H9 (cell line): ENCODE measurements at regions not wholly inside any gene's neighbourhood (a gene's known extent, or its start where the extent isn't known, plus 50 kb on each side); places are given as distances from the start of the nearest gene placed in this dataset.

Experiments used
- DNase-seq: peaks from one replicate; pipeline ENCODE4 v3.0.0-alpha.2; 2017
- H2AFZ ChIP-seq: one replicate; pipeline ENCODE4 v1.6.1; 2013; ENCODE audit warnings: mild to moderate bottlenecking, low read length, control low read depth, moderate library complexity
- H2AK5ac ChIP-seq: 2 replicates; pipeline ENCODE4 v1.6.1; 2013; ENCODE audit warnings: low read length, control low read depth, mixed read lengths; ENCODE audit not compliant: insufficient read length
- H2BK120ac ChIP-seq: one replicate; pipeline ENCODE4 v1.6.1; 2013; ENCODE audit warnings: low read depth, mild to moderate bottlenecking, low read length, control low read depth, inconsistent platforms; ENCODE audit not compliant: poor library complexity, severe bottlenecking
- H2BK12ac ChIP-seq: 2 replicates; pipeline ENCODE4 v1.6.1; 2013; ENCODE audit warnings: low read length, control low read depth, mixed read lengths, low read depth; ENCODE audit not compliant: insufficient read length
- H2BK15ac ChIP-seq: 2 replicates; pipeline ENCODE4 v1.6.1; 2013; ENCODE audit warnings: low read depth, low read length, control low read depth
- H2BK20ac ChIP-seq: one replicate; pipeline ENCODE4 v1.6.1; 2013; ENCODE audit warnings: low read depth, mild to moderate bottlenecking, low read length, control low read depth, inconsistent platforms; ENCODE audit not compliant: poor library complexity, severe bottlenecking
- H2BK5ac ChIP-seq: 2 replicates; pipeline ENCODE4 v1.6.1; 2013; ENCODE audit warnings: low read length, control low read depth, mixed read lengths; ENCODE audit not compliant: insufficient read length
- H3K14ac ChIP-seq: 2 replicates; pipeline ENCODE4 v1.6.1; 2013; ENCODE audit warnings: low read length, control low read depth; ENCODE audit not compliant: insufficient read depth
- H3K18ac ChIP-seq: 2 replicates; pipeline ENCODE4 v1.6.1; 2013; ENCODE audit warnings: low read depth, mild to moderate bottlenecking, mixed read lengths, low read length, control low read depth; ENCODE audit not compliant: insufficient read length
- H3K23ac ChIP-seq: 2 replicates; pipeline ENCODE4 v1.6.1; 2013; ENCODE audit warnings: low read length, control low read depth, mixed read lengths, low read depth; ENCODE audit not compliant: insufficient read length
- H3K23me2 ChIP-seq: 2 replicates; pipeline ENCODE4 v1.6.1; 2013; ENCODE audit warnings: low read depth, mild to moderate bottlenecking, mixed read lengths, low read length, control low read depth; ENCODE audit not compliant: insufficient read length, poor library complexity, severe bottlenecking
- H3K27ac ChIP-seq: 2 replicates; pipeline ENCODE4 v1.5.1; 2013; ENCODE audit warnings: low read length, control low read depth, mixed read lengths, low read depth; ENCODE audit not compliant: insufficient read length
- H3K27me3 ChIP-seq: 2 replicates; pipeline ENCODE4 v1.6.1; 2013; ENCODE audit warnings: low read length, control low read depth, inconsistent platforms; ENCODE audit not compliant: insufficient read depth
- H3K4ac ChIP-seq: 2 replicates; pipeline ENCODE4 v1.6.1; 2013; ENCODE audit warnings: low read depth, mild to moderate bottlenecking, control low read depth, inconsistent platforms, low read length, moderate library complexity
- H3K4me1 ChIP-seq: 2 replicates; pipeline ENCODE4 v1.6.1; 2013; ENCODE audit warnings: low read length, control low read depth, inconsistent platforms; ENCODE audit not compliant: insufficient read depth
- H3K4me2 ChIP-seq: 2 replicates; pipeline ENCODE4 v1.6.1; 2013; ENCODE audit warnings: low read length, control low read depth, mixed read lengths; ENCODE audit not compliant: insufficient read length, insufficient read depth
- H3K56ac ChIP-seq: 2 replicates; pipeline ENCODE4 v1.6.1; 2013; ENCODE audit warnings: low read depth, mild to moderate bottlenecking, mixed read lengths, low read length, control low read depth; ENCODE audit not compliant: insufficient read length
- H3K79me1 ChIP-seq: 2 replicates; pipeline ENCODE4 v1.6.1; 2013; ENCODE audit warnings: low read depth, mild to moderate bottlenecking, moderate library complexity, low read length, control low read depth, inconsistent platforms; ENCODE audit not compliant: insufficient read depth, poor library complexity, severe bottlenecking
- H3K79me2 ChIP-seq: 2 replicates; pipeline ENCODE4 v1.6.1; 2013; ENCODE audit warnings: low read length, control low read depth, inconsistent platforms; ENCODE audit not compliant: insufficient read depth
- H3K9ac ChIP-seq: 2 replicates; pipeline ENCODE4 v1.6.1; 2013; ENCODE audit warnings: low read length, control low read depth, mixed read lengths; ENCODE audit not compliant: insufficient read length; ENCODE audit errors: extremely low read depth
- H3K9me3 ChIP-seq: one replicate; pipeline ENCODE4 v1.6.1; 2013; ENCODE audit warnings: low read depth, low read length, inconsistent platforms; ENCODE audit not compliant: control insufficient read depth
- H3T11ph ChIP-seq: one replicate; pipeline ENCODE4 v1.6.1; 2013; ENCODE audit warnings: mild to moderate bottlenecking, low read length, control low read depth, inconsistent platforms
- H4K20me1 ChIP-seq: one replicate; pipeline ENCODE4 v1.6.1; 2013; ENCODE audit not compliant: control insufficient read depth, insufficient read length, insufficient read depth
- H4K5ac ChIP-seq: 2 replicates; pipeline ENCODE4 v1.6.1; 2013; ENCODE audit warnings: low read depth, mild to moderate bottlenecking, mixed read lengths, low read length, control low read depth; ENCODE audit not compliant: insufficient read length
- H4K8ac ChIP-seq: replicated peaks from 2 replicates; pipeline ENCODE4 v1.6.1; 2013; ENCODE audit warnings: low read length, control low read depth, mixed read lengths, low read depth; ENCODE audit not compliant: insufficient read length
- H4K91ac ChIP-seq: 2 replicates; pipeline ENCODE4 v1.6.1; 2013; ENCODE audit warnings: low read depth, mild to moderate bottlenecking, moderate library complexity, mixed read lengths, low read length, control low read depth; ENCODE audit not compliant: insufficient read length
- H3K27ac Mint-ChIP-seq, 3 experiments: 2 replicates in 2 of 3; 3 replicates in 1 of 3; pipeline ENCODE4 v1.8.0; 2020 to 2021; ENCODE audit warnings: mixed read lengths in 3 of 3, mild to moderate bottlenecking in 1 of 3, moderate library complexity in 1 of 3
- H3K27me3 Mint-ChIP-seq: 2 replicates; pipeline ENCODE4 v1.8.0; 2021; ENCODE audit warnings: low read depth, mild to moderate bottlenecking, moderate library complexity, mixed read lengths
- H3K36me3 Mint-ChIP-seq, 3 experiments: 2 replicates in 2 of 3; 3 replicates in 1 of 3; pipeline ENCODE4 v1.8.0; 2020 to 2021; ENCODE audit warnings: low read depth in 3 of 3, mixed read lengths in 3 of 3; ENCODE audit not compliant: insufficient read depth in 1 of 3
- H3K4me1 Mint-ChIP-seq, 2 experiments: 2 replicates each; pipeline ENCODE4 v1.8.0; 2020; ENCODE audit warnings: mixed read lengths in 2 of 2
- H3K4me3 Mint-ChIP-seq, 2 experiments: 2 replicates in 1 of 2; 3 replicates in 1 of 2; pipeline ENCODE4 v1.8.0; 2020 to 2021; ENCODE audit warnings: mild to moderate bottlenecking in 2 of 2, mixed read lengths in 2 of 2, moderate library complexity in 1 of 2
- H3K9me3 Mint-ChIP-seq, 2 experiments: 2 replicates in 1 of 2; 3 replicates in 1 of 2; pipeline ENCODE4 v1.8.0; 2020; ENCODE audit warnings: mild to moderate bottlenecking in 2 of 2, mixed read lengths in 2 of 2, moderate library complexity in 1 of 2
- whole genome bisulfite sequencing: extraction: QIAGEN DNeasy Blood & Tissue Kit; methylation state at CpG from one replicate; pipeline ENCODE4 v1.1.7; 2013; ENCODE audit warnings: missing lambda C conversion rate, low lambda C conversion rate, mixed read lengths; ENCODE audit not compliant: insufficient read length; ENCODE audit errors: extremely low coverage; 5-methylcytosine and 5-hydroxymethylcytosine counted together
- TF ChIP-seq, protein P1 (sequence below): fragments of 200-600 bp; sonication (generic); conservative IDR thresholded peaks from 3 replicates; pipeline ENCODE4 v1.8.0; 2021; ENCODE audit warnings: antibody characterized with exemption, mild to moderate bottlenecking

GRCh38 chr19:21626924-21627697 lies 121.7 kb downstream of the ZNF429 start:
- Histone ChIP-seq H2BK20ac (no peak overlapping the region), H3K4ac (no peak overlapping the region), H4K20me1 (no peaks in the 10 kb centered on the region), H3T11ph (no peak overlapping the region), H3K9ac (no peak overlapping the region), H3K27ac (no peak overlapping the region), H3K9me3 (peaks cover 23% of the 10 kb centered on the region), H4K91ac (no peak overlapping the region), H3K4me2 (no peak overlapping the region), H3K4me1 (no peaks in the 10 kb centered on the region), H2BK15ac (no peak overlapping the region), H2BK120ac (no peak overlapping the region), H2AK5ac (no peak overlapping the region), H3K79me1 (no peaks in the 10 kb centered on the region), H3K23me2 (no peaks in the 10 kb centered on the region), H2BK5ac (no peak overlapping the region), H3K14ac (no peak overlapping the region), H3K18ac (no peak overlapping the region), H2BK12ac (no peak overlapping the region), H2AFZ (no peak overlapping the region), H4K8ac (no peak overlapping the region), H3K56ac (no peak overlapping the region), H4K5ac (no peak overlapping the region), H3K79me2 (no peaks in the 10 kb centered on the region), H3K27me3 (no peaks in the 10 kb centered on the region), H3K23ac (no peak overlapping the region)
- no peak overlapping the region for H3K27ac Mint-ChIP-seq
- no CpG with 5 or more reads among the region's 8 CpGs for WGBS
- TF ChIP-seq, protein P1, sequence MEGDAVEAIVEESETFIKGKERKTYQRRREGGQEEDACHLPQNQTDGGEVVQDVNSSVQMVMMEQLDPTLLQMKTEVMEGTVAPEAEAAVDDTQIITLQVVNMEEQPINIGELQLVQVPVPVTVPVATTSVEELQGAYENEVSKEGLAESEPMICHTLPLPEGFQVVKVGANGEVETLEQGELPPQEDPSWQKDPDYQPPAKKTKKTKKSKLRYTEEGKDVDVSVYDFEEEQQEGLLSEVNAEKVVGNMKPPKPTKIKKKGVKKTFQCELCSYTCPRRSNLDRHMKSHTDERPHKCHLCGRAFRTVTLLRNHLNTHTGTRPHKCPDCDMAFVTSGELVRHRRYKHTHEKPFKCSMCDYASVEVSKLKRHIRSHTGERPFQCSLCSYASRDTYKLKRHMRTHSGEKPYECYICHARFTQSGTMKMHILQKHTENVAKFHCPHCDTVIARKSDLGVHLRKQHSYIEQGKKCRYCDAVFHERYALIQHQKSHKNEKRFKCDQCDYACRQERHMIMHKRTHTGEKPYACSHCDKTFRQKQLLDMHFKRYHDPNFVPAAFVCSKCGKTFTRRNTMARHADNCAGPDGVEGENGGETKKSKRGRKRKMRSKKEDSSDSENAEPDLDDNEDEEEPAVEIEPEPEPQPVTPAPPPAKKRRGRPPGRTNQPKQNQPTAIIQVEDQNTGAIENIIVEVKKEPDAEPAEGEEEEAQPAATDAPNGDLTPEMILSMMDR = no peak
- H3K36me3 Mint-ChIP-seq = peaks cover 3 to 11% (median 4%) of the 10 kb centered on the region in 3 experiments; a peak in 5 of 7 replicates
- no peak for DNase-seq
- peaks cover 54 to 74% of the 10 kb centered on the region in 2 experiments for H3K9me3 Mint-ChIP-seq
- no peak overlapping the region for H3K4me3 Mint-ChIP-seq
- no peaks in the 10 kb centered on the region; the same call in 1 of the 2 replicates for H3K27me3 Mint-ChIP-seq
- H3K4me1 Mint-ChIP-seq = peaks cover 28 to 39% of the 10 kb centered on the region in 2 experiments
